Dermis blood vessel endothelial cell (primary cell): ENCODE measurements at regions not wholly inside any gene's neighbourhood (a gene's known extent, or its start where the extent isn't known, plus 50 kb on each side); places are given as distances from the start of the nearest gene placed in this dataset.
"Not testable (repeated sequence)": the region's sequence is repeated elsewhere in the genome, so short reads cannot be mapped to it uniquely, and the experiment has no call there.

Source experiments
- DNase-seq: peaks from one replicate; pipeline ENCODE4 v3.0.0; 2010

DNA sequence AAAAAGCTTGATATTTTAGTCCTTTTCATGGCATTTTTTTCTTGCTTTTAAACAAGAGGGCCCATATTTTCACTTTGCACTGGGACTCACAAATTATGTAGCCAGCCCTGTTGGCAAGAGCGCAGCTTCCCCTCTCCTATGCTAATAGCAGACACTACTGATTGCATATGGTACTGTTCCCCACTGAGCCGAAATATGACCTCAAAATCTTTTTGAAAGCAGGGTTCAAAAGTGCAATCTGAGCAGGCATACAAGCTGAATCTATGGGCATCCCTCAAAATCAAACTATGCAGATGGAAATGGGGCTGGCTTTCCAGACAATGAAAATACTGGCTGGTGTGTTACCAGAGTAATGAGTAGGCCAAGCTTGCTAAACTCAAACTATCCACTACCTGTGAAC, 225.2 kb upstream of the SETMAR start:
- no peak for DNase-seq

- DNase-seq, result no peak
Measured at GRCh38 chr3:4078903-4079302, 224.3 kb upstream of the SETMAR start.

- no peak for DNase-seq
Measured at GRCh38 chr3:4079339-4080195, 223.6 kb upstream of the SETMAR start.

- no peak for DNase-seq
Measured at GRCh38 chr3:4083225-4084015, 219.7 kb upstream of the SETMAR start.

GRCh38 chr3:4084271-4084670, 218.9 kb upstream of the SETMAR start:
- no peak for DNase-seq

- DNase-seq, result not testable (repeated sequence)
Measured at GRCh38 chr3:4086662-4087061, 216.5 kb upstream of the SETMAR start.

GRCh38 chr3:4091786-4092185, 211.4 kb upstream of the SETMAR start:
- DNase-seq, result no peak

GRCh38 chr3:4097801-4098200, 205.4 kb upstream of the SETMAR start:
- no peak for DNase-seq

- no peak for DNase-seq
Measured at GRCh38 chr3:4099607-4100006, 203.6 kb upstream of the SETMAR start.

DNA sequence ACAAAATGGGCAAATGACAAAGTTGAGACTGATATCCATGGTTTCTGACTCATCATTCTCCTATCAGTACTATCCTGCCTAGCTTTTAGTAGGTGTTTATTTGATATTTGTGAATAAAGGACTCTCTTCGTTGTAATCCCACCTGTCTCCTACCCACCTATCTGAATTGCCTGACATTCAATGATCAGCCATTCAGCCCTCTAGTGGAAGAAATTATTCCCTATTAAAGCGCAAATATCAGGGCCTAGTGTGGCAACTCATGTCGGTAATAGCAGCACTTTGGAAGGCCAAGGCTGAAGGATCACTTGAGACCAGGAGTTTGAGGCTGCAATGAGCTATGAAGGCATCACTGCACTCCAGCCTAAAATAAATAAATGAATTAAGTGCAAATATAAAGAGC, 195.7 kb upstream of the SETMAR start:
- DNase-seq, result no peak

- no peak for DNase-seq
Measured at GRCh38 chr3:4113811-4114522, 189.2 kb upstream of the SETMAR start.

GRCh38 chr3:4119119-4119518, 184.1 kb upstream of the SETMAR start:
- DNase-seq, result no peak

- no peak for DNase-seq
Measured at GRCh38 chr3:4125576-4125975, 177.6 kb upstream of the SETMAR start.

DNA sequence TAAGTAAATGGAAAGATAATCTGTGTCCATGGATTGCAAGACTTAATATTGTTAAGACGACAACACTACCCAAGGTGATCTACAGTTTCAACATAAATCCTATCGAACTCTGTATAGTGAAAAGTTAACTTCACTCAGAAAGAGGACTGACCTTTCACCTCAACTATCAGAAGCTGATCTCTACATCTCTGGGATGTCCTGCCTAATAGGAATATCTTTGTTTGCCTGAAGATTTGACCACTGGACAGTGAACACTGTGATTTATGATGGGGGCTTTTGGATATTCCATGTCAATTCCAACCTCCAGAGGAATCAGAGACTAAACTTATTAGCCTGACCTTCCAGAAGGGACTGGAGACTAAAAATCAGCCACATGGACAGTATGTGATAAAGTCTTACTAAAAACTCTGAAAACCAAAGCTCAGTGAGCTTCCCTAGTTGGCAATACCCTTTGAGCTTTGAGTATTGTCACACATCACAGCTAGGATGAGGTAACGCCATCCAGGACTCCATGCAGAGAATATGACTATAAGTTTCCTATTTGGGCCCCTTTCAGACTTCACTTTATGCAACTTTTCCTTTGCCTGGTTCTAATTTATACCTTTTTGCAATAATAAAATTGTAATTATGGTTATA, 164.9 kb upstream of the SETMAR start:
- DNase-seq, result no peak

DNA sequence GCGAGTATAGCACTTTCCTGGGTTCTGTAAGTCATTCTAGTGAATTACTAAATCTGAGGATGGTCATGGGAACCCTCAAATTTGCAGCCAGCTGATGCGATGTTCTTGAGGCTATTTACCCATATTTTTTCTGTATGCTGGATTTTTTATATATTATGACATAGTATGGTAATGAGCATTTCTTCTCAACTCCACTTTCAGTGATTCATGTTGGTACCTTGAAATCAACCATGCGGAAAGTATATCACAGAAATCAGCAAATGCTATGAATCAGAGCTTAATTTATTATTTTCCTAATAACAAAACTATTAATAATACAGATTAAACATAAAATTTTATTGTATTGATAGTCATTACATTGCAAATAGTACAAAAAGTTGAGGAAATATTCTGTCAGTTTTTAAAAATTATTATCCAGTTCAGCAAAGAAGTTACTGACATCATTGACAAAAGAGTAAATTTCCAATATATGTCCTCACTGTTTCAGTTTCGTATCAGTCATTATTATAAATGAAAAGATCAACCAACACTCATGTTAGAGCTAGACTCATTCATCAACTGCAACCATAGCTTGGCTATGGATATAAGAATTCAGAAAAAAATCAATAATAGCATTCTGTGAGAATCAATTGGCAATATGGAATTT, 164.3 kb upstream of the SETMAR start:
- DNase-seq, result no peak

DNA sequence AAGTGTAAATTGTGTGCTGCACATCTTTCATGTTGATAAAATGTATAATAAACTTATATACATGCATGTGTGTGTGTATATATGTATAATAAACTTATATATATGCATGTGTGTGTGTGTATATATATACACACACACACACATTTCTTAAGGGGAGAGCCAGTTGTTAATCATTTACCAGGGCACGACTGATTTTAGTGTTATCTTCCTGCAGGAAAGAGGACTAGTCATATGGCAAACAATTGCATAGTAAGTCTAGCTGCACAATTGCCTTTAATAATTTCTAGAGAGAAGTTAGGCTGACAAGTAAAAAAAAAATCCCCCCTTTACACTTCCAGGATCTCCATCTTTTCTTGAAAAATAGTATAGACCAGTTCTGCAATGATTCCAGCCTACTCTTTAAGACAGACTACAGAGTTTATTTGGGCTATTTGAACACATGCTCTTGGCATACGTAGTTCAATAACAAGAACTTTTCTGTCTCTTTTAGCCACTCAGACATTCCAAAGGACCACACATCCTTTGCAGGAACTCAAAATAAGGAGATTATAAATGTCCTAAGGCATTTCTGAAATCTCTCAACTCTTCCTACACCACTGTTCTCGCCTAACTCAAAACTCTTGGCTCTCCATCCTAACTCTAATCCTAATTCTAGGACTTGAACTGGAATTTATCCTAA, 163.6 kb upstream of the SETMAR start:
- no peak for DNase-seq

DNA sequence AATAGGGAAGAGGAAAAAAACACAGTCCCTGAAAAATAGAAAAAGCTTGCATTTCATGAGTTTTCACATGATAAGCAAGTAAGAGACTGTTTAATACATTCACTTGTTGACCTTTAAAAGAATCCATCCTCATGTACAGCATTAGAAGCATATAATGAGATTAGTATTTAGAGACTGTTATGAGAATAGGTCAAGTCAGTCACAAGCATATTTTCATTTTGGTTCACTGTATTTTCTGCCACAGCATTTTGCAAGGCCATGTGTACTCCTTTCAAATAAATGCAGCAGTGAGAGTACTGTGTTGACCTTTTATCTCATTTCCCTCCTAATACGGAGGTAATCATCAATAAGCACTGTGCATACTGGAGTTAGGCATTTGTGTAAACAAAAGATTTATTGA, 162.2 kb upstream of the SETMAR start:
- DNase-seq, result no peak

DNA sequence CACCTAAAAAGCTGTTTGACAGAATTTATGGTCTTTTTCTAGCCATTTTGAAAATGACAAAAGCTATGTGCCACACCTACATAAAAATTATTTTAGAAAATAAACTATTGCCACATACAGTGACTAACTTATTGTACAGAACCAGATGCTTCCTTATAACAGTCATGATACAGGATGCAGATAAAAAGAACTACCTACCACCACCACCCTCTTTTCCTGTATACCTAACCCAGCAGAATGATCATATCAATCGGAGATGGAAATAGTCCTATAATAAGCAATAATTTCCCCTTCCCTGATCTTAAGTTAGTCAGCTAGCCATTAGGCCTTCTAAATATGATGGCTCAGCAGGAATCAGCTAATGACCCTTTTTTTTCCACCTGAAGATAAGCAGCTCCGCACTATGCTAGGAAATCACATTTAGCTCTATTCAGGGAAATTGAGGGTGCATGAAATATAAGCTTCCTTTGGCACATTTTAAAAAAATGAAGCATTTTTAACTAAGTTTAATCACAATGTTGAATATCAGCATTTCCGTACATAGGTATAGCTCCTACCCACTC, 155.5 kb upstream of the SETMAR start:
- no peak for DNase-seq

DNA sequence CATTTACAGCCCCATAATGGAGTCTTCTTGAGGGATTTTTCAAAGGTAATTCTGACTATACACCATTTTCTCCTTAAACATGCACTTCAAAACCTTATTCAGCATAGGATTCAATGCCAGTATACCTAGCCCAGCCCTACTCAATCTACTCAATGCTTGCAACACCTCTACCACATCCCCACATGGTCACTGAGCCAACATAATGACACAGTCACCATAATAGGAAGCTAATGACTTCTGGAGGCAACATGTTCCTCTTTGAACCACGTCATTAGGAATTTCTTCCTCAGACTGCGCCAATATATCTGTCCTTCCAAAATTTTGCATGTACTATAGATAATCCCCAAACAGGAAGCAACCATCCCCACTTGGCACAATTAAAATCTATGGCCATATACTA, 153.9 kb upstream of the SETMAR start:
- DNase-seq, result no peak

GRCh38 chr3:4150816-4151215, 152.4 kb upstream of the SETMAR start:
- DNase-seq, result no peak

- DNase-seq, result no peak
Measured at GRCh38 chr3:4151859-4152258, 151.3 kb upstream of the SETMAR start.
